Neuron (in vitro differentiated cells): ENCODE measurements at regions not wholly inside any gene's neighbourhood (a gene's known extent, or its start where the extent isn't known, plus 50 kb on each side); places are given as distances from the start of the nearest gene placed in this dataset.

Source experiments
- H2AFZ ChIP-seq: one replicate; pipeline ENCODE4 v1.6.1; 2013; ENCODE audit warnings: low read depth, mild to moderate bottlenecking, inconsistent platforms, low read length, moderate library complexity
- H3K27me3 ChIP-seq: one replicate; pipeline ENCODE4 v1.6.1; 2013; ENCODE audit warnings: low read length; ENCODE audit not compliant: insufficient read depth
- H3K36me3 ChIP-seq: one replicate; pipeline ENCODE4 v1.6.1; 2013; ENCODE audit warnings: low read length; ENCODE audit not compliant: insufficient read depth
- H3K4me1 ChIP-seq: one replicate; pipeline ENCODE4 v1.6.1; 2013; ENCODE audit warnings: low read length; ENCODE audit not compliant: insufficient read depth
- H3K4me3 ChIP-seq: 2 replicates; pipeline ENCODE4 v1.5.1; 2013; ENCODE audit warnings: mild to moderate bottlenecking, low read length, moderate library complexity
- H3K9me3 ChIP-seq: one replicate; pipeline ENCODE4 v1.6.1; 2013; ENCODE audit warnings: low read length

- H3K4me1 ChIP-seq = no peaks in the 10 kb centered on the region
- H3K9me3 ChIP-seq = no peaks in the 10 kb centered on the region
- H3K4me3 ChIP-seq = no peak overlapping the region
- H3K36me3 ChIP-seq = no peaks in the 10 kb centered on the region
- no peak overlapping the region for H2AFZ ChIP-seq
- no peaks in the 10 kb centered on the region for H3K27me3 ChIP-seq
Measured at GRCh38 chr5:159450417-159450816, 120.1 kb upstream of the IL12B start.

- no peaks in the 10 kb centered on the region for H3K9me3 ChIP-seq
- no peaks in the 10 kb centered on the region for H3K4me1 ChIP-seq
- H2AFZ ChIP-seq = no peak overlapping the region
- H3K27me3 ChIP-seq = no peaks in the 10 kb centered on the region
- H3K4me3 ChIP-seq = no peak overlapping the region
- no peaks in the 10 kb centered on the region for H3K36me3 ChIP-seq
Measured at GRCh38 chr5:159451197-159452052, 121.1 kb upstream of the IL12B start.

- Histone ChIP-seq H3K4me1 (no peaks in the 10 kb centered on the region), H3K27me3 (no peaks in the 10 kb centered on the region), H2AFZ (no peak overlapping the region), H3K4me3 (no peak overlapping the region), H3K36me3 (no peaks in the 10 kb centered on the region), H3K9me3 (no peaks in the 10 kb centered on the region)
Measured at GRCh38 chr5:159452480-159453167, 122.3 kb upstream of the IL12B start.

GRCh38 chr5:159453209-159453608 is 122.9 kb upstream of the IL12B start:
- Histone ChIP-seq H3K27me3 (no peaks in the 10 kb centered on the region), H3K9me3 (no peaks in the 10 kb centered on the region), H2AFZ (no peak overlapping the region), H3K4me3 (no peak overlapping the region), H3K4me1 (no peaks in the 10 kb centered on the region), H3K36me3 (no peaks in the 10 kb centered on the region)

- Histone ChIP-seq H3K9me3 (no peaks in the 10 kb centered on the region), H2AFZ (no peak overlapping the region), H3K27me3 (no peaks in the 10 kb centered on the region), H3K4me1 (no peaks in the 10 kb centered on the region), H3K4me3 (no peak overlapping the region), H3K36me3 (no peaks in the 10 kb centered on the region)
Measured at GRCh38 chr5:159456261-159456660, 126.0 kb upstream of the IL12B start.

GRCh38 chr5:159456722-159457465 is 126.6 kb upstream of the IL12B start:
- Histone ChIP-seq H3K36me3 (no peaks in the 10 kb centered on the region), H3K9me3 (no peaks in the 10 kb centered on the region), H3K4me3 (no peak overlapping the region), H2AFZ (no peak overlapping the region), H3K27me3 (no peaks in the 10 kb centered on the region), H3K4me1 (no peaks in the 10 kb centered on the region)

- Histone ChIP-seq H3K4me1 (no peaks in the 10 kb centered on the region), H3K27me3 (no peaks in the 10 kb centered on the region), H3K9me3 (no peaks in the 10 kb centered on the region), H2AFZ (no peak overlapping the region), H3K36me3 (no peaks in the 10 kb centered on the region), H3K4me3 (no peak overlapping the region)
Measured at GRCh38 chr5:159458217-159458711, 128.0 kb upstream of the IL12B start.

- Histone ChIP-seq H3K4me1 (no peaks in the 10 kb centered on the region), H3K27me3 (no peaks in the 10 kb centered on the region), H3K36me3 (no peaks in the 10 kb centered on the region), H3K9me3 (no peaks in the 10 kb centered on the region), H3K4me3 (no peak overlapping the region), H2AFZ (no peak overlapping the region)
Measured at GRCh38 chr5:159459132-159459627, 128.9 kb upstream of the IL12B start.

- Histone ChIP-seq H3K27me3 (no peaks in the 10 kb centered on the region), H3K4me1 (no peaks in the 10 kb centered on the region), H3K9me3 (no peaks in the 10 kb centered on the region), H3K4me3 (no peak overlapping the region), H3K36me3 (no peaks in the 10 kb centered on the region), H2AFZ (no peak overlapping the region)
Measured at GRCh38 chr5:159459951-159460538, 129.8 kb upstream of the IL12B start.

GRCh38 chr5:159463590-159464321 is 133.5 kb upstream of the IL12B start:
- H3K4me1 ChIP-seq = no peaks in the 10 kb centered on the region
- H3K9me3 ChIP-seq = no peaks in the 10 kb centered on the region
- no peak overlapping the region for H3K4me3 ChIP-seq
- H2AFZ ChIP-seq = no peak overlapping the region
- no peaks in the 10 kb centered on the region for H3K27me3 ChIP-seq
- no peaks in the 10 kb centered on the region for H3K36me3 ChIP-seq

GRCh38 chr5:159465604-159466003 is 135.3 kb upstream of the IL12B start:
- H3K36me3 ChIP-seq = no peaks in the 10 kb centered on the region
- H3K4me1 ChIP-seq = no peaks in the 10 kb centered on the region
- no peaks in the 10 kb centered on the region for H3K27me3 ChIP-seq
- no peak overlapping the region for H3K4me3 ChIP-seq
- H2AFZ ChIP-seq = no peak overlapping the region
- H3K9me3 ChIP-seq = no peaks in the 10 kb centered on the region

- Histone ChIP-seq H3K4me1 (no peaks in the 10 kb centered on the region), H3K27me3 (no peaks in the 10 kb centered on the region), H3K4me3 (no peak overlapping the region), H3K36me3 (no peaks in the 10 kb centered on the region), H3K9me3 (no peaks in the 10 kb centered on the region), H2AFZ (no peak overlapping the region)
Measured at GRCh38 chr5:159467666-159468065, 137.4 kb upstream of the IL12B start.
